Body of pancreas (tissue), 4 donors: ENCODE measurements at regions not wholly inside any gene's neighbourhood (a gene's known extent, or its start where the extent isn't known, plus 50 kb on each side); places are given as distances from the start of the nearest gene placed in this dataset.

Experiments
- ATAC-seq: fragments of 150-250 bp; one replicate; pipeline ENCODE4 v1.9.1; 2016
- DNase-seq, 4 donors: peaks; one replicate each; pipeline ENCODE4 v3.0.0-alpha.2; 2019
- H3K27ac ChIP-seq, 4 donors: fragments of 200-600 bp; sonication (generic); 1 replicate in 3 of 4; 2 replicates in 1 of 4; pipeline versions ENCODE4 v1.5.1 to v1.6.1; 2016 to 2019; ENCODE audit warnings: mild to moderate bottlenecking in 1 of 4, mixed read lengths in 1 of 4, moderate library complexity in 1 of 4
- H3K27me3 ChIP-seq, 2 donors: fragments of 200-600 bp; sonication (generic); one replicate each; pipeline ENCODE4 v1.6.0; 2016; ENCODE audit warnings: mild to moderate bottlenecking in 1 of 2
- H3K36me3 ChIP-seq, 2 donors: fragments of 200-600 bp; sonication (generic); replicated peaks in 1 of 2; 2 replicates each; pipeline ENCODE4 v1.5.1; 2016; ENCODE audit warnings: low read depth in 2 of 2; ENCODE audit not compliant: insufficient read depth in 1 of 2
- H3K4me1 ChIP-seq: fragments of 200-600 bp; sonication (generic); one replicate; pipeline ENCODE4 v1.6.0; 2016
- H3K4me3 ChIP-seq, 2 donors: fragments of 200-600 bp; sonication (generic); 1 replicate in 1 of 2; 2 replicates in 1 of 2; pipeline ENCODE4 v1.5.1; 2016 to 2019
- H3K9me3 ChIP-seq, 3 donors: fragments of 200-600 bp; sonication (generic); 1 replicate in 2 of 3; 2 replicates in 1 of 3; pipeline ENCODE4 v1.5.1; 2016
- POLR2A ChIP-seq, 3 donors: fragments of 450-650 bp; IDR thresholded peaks; one replicate each; pipeline ENCODE4 v1.6.1; 2016; ENCODE audit warnings: antibody characterized with exemption in 3 of 3, mild to moderate bottlenecking in 2 of 3
- WGBS, 2 donors: methylation state at CpG; one replicate each; pipeline ENCODE4 v1.1.5; 2017; 5-methylcytosine and 5-hydroxymethylcytosine counted together
- intact Hi-C: fragments of 100-400 bp; cut with DNase I; formaldehyde crosslinking; loops from one replicate; pipeline ENCODE4 v1.15.1; 2023
- TF ChIP-seq, protein P1 (sequence below), 7 experiments: fragments of 450-650 bp in 4 of 7; fragments of 200-600 bp in 3 of 7; sonication (generic) in 3 of 7; IDR thresholded peaks; one replicate each; pipeline ENCODE4 v1.5.1; 2016 to 2019; ENCODE audit warnings: antibody characterized with exemption in 7 of 7

DNA sequence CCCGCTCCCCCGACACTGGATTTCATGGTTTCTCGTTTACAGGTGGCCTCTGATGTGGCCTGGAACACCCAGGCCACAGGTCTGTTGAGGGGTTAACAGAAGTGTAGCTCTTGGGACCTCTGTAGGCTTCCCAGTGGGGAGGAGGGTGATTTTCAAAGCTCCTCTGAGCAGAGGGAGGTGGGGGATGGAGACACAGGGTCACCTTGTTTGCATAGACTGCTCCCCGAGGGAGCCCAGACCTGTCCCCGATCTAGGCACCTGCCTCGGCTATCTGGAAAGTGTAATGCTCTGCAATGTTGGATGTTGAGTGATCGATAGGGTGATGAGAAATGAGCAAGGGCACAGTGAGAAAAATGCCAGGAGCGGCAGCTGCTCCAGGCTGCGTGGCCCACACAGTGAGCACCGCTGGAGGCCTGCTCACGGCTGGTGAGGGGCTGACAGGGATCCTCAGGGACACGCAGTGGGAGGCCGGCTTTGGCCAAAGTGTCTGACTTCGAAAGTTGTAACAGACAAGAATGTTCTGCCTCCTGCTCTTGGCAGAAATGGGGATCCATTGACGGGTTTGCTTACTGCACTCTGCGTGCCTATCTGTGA, 594.1 kb downstream of the BRD1 start:
- no peaks in the 10 kb centered on the region for H3K27me3 ChIP-seq
- intact Hi-C loops = no loop called here

DNA sequence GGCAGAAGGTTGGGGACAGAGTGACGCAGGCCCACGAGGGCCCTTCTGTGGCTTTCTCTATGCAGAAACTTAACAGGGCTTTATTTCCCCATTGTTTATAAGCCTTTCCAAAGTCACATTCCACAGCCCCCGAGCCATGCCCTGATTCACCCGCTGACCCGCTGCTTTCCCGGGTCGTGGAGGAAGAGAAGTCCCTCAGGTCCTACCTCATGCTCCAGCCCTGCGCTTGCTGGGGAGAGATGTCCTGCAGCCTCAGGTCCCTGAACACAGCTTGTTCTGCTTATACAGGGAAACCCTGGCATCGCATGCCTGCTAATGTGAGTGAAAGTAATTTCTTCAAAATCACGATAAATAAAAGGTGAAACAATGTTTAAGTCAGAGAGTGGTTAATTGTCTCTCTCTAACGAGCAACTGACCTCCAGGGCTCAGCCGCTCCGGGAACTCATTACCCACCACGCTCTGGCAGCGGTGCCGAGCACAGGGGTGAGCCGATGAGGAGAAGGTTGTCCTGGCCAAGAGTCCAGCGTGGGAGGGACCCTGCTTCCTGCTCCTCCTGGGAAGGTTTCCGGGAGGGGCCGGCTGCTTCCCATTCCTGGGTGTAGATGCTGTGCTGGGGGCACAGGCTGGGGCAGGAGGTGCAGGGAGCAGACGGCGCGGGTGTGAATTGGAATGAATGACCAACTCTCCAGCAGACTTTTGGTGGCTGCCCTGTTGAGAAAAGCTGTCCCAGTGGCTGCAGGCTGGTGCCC, 595.2 kb downstream of the BRD1 start:
- Histone ChIP-seq H3K9me3 (no peaks in the 10 kb centered on the region), H3K36me3 (no peaks in the 10 kb centered on the region), H3K4me1 (no peaks in the 10 kb centered on the region), H3K4me3 (no peak overlapping the region), H3K27ac (no peak overlapping the region), H3K27me3 (no peaks in the 10 kb centered on the region)
- TF ChIP-seq POLR2A (IDR thresholded peaks at IDR 0.05) = no peak
- TF ChIP-seq, protein P1, sequence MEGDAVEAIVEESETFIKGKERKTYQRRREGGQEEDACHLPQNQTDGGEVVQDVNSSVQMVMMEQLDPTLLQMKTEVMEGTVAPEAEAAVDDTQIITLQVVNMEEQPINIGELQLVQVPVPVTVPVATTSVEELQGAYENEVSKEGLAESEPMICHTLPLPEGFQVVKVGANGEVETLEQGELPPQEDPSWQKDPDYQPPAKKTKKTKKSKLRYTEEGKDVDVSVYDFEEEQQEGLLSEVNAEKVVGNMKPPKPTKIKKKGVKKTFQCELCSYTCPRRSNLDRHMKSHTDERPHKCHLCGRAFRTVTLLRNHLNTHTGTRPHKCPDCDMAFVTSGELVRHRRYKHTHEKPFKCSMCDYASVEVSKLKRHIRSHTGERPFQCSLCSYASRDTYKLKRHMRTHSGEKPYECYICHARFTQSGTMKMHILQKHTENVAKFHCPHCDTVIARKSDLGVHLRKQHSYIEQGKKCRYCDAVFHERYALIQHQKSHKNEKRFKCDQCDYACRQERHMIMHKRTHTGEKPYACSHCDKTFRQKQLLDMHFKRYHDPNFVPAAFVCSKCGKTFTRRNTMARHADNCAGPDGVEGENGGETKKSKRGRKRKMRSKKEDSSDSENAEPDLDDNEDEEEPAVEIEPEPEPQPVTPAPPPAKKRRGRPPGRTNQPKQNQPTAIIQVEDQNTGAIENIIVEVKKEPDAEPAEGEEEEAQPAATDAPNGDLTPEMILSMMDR (IDR thresholded peaks at IDR 0.05) = no peak
- intact Hi-C loops = no loop called here
- WGBS, 2 donors = 65% methylated on average over 23 of the region's 23 CpGs
- ATAC-seq = no peak
- no peak for DNase-seq

More for the DNA sequence above, 594.1 kb downstream of the BRD1 start:
- Histone ChIP-seq H3K4me3 (no peak overlapping the region), H3K9me3 (no peaks in the 10 kb centered on the region), H3K4me1 (no peaks in the 10 kb centered on the region), H3K27ac (no peak overlapping the region), H3K36me3 (no peaks in the 10 kb centered on the region)
- ATAC-seq (no peak), DNase-seq (no peak)
- WGBS, 2 donors = 54 to 60% methylated on average over 16 of the region's 16 CpGs
- TF ChIP-seq, protein P1 (IDR thresholded peaks at IDR 0.05) = no peak
- no peak for TF ChIP-seq POLR2A (IDR thresholded peaks at IDR 0.05)

GRCh38 chr22:49230194-49230577, 597.5 kb downstream of the BRD1 start:
- Histone ChIP-seq H3K9me3 (no peaks in the 10 kb centered on the region), H3K27ac (no peak overlapping the region), H3K4me1 (no peaks in the 10 kb centered on the region), H3K36me3 (no peaks in the 10 kb centered on the region), H3K27me3 (no peaks in the 10 kb centered on the region), H3K4me3 (no peak overlapping the region)
- intact Hi-C loops = no loop called here
- ATAC-seq (no peak), DNase-seq (no peak)
- WGBS, 2 donors = 15 to 36% methylated on average over 2 to 3 of the region's 3 CpGs
- no peak for TF ChIP-seq POLR2A (IDR thresholded peaks at IDR 0.05)
- TF ChIP-seq, protein P1 (IDR thresholded peaks at IDR 0.05) = no peak

GRCh38 chr22:49229483-49230193, 598.0 kb downstream of the BRD1 start:
- intact Hi-C loops = no loop called here
- H3K27ac ChIP-seq = no peak overlapping the region
- WGBS, 2 donors = 52 to 57% methylated on average over 10 of the region's 10 CpGs
- DNase-seq (no peak), ATAC-seq (no peak)
- H3K4me1 ChIP-seq = no peaks in the 10 kb centered on the region
- H3K4me3 ChIP-seq = no peak overlapping the region
- TF ChIP-seq POLR2A (IDR thresholded peaks at IDR 0.05) = no peak
- TF ChIP-seq, protein P1 (IDR thresholded peaks at IDR 0.05) = no peak
- H3K36me3 ChIP-seq = no peaks in the 10 kb centered on the region
- no peaks in the 10 kb centered on the region for H3K27me3 ChIP-seq
- no peaks in the 10 kb centered on the region for H3K9me3 ChIP-seq
